Brain microvascular endothelial cell (primary cell): ENCODE measurements at regions not wholly inside any gene's neighbourhood (a gene's known extent, or its start where the extent isn't known, plus 50 kb on each side); places are given as distances from the start of the nearest gene placed in this dataset.
"Not testable (repeated sequence)": the region's sequence is repeated elsewhere in the genome, so short reads cannot be mapped to it uniquely, and the experiment has no call there.

Experiments
- DNase-seq: peaks from one replicate; pipeline ENCODE4 v3.0.0-alpha.2; 2020
- H3K27ac ChIP-seq: fragments of 250-450 bp; sonication (Bioruptor Pico); 2 replicates; pipeline ENCODE4 v1.5.1; 2020; ENCODE audit warnings: mild to moderate bottlenecking, moderate library complexity
- H3K27me3 ChIP-seq: fragments of 250-450 bp; sonication (Bioruptor Pico); replicated peaks from 2 replicates; pipeline ENCODE4 v1.5.1; 2020; ENCODE audit warnings: mild to moderate bottlenecking
- H3K36me3 ChIP-seq: fragments of 250-450 bp; sonication (Bioruptor Pico); replicated peaks from 2 replicates; pipeline ENCODE4 v1.5.1; 2020; ENCODE audit warnings: mild to moderate bottlenecking
- H3K4me3 ChIP-seq: 2 replicates; pipeline ENCODE4 v1.5.1; 2011; ENCODE audit warnings: low read depth, mild to moderate bottlenecking, control low read depth, low read length, moderate library complexity
- CTCF ChIP-seq: IDR thresholded peaks from 2 replicates; pipeline ENCODE4 v1.5.1; 2011; ENCODE audit warnings: low read depth, mild to moderate bottlenecking, moderate library complexity, low read length, control low read depth, inconsistent platforms; ENCODE audit errors: missing control alignments
- in situ Hi-C: cut with HindIII; loops from 2 replicates; pipeline ENCODE4 v1.10.0; 2017; ENCODE audit warnings: low sequenced_read_pairs, low pct_ligation_motif_present

- Histone ChIP-seq H3K27me3 (no peaks in the 10 kb centered on the region), H3K27ac (no peak overlapping the region), H3K36me3 (no peaks in the 10 kb centered on the region), H3K4me3 (no peak overlapping the region)
- TF ChIP-seq CTCF, result peak; percentile 15
- in situ Hi-C loops, result no loop called here
- DNase-seq, result no peak
Observed at GRCh38 chr13:50745542-50746115, 97.9 kb downstream of the DLEU7 start.

GRCh38 chr13:50747737-50748350, 95.6 kb downstream of the DLEU7 start:
- in situ Hi-C loops, result no loop called here
- no peaks in the 10 kb centered on the region for H3K36me3 ChIP-seq
- no peak overlapping the region for H3K4me3 ChIP-seq
- no peak overlapping the region for H3K27ac ChIP-seq
- DNase-seq, result no peak
- no peak for TF ChIP-seq CTCF
- H3K27me3 ChIP-seq, result no peaks in the 10 kb centered on the region

- H3K27ac ChIP-seq, H3K4me3 ChIP-seq, DNase-seq, in situ Hi-C loops, H3K27me3 ChIP-seq, H3K36me3 ChIP-seq: not testable (repeated sequence)
Observed at GRCh38 chr13:50753221-50753620, 90.3 kb downstream of the DLEU7 start.

GRCh38 chr13:50755862-50756685, 87.4 kb downstream of the DLEU7 start:
- H3K4me3 ChIP-seq, in situ Hi-C loops, H3K27me3 ChIP-seq, DNase-seq, H3K27ac ChIP-seq, H3K36me3 ChIP-seq: not testable (repeated sequence)

GRCh38 chr13:50757008-50757407, 86.5 kb downstream of the DLEU7 start:
- no peaks in the 10 kb centered on the region for H3K36me3 ChIP-seq
- in situ Hi-C loops, result no loop called here
- no peaks in the 10 kb centered on the region for H3K27me3 ChIP-seq
- DNase-seq, result no peak
- H3K27ac ChIP-seq, result no peak overlapping the region
- TF ChIP-seq CTCF, result no peak
- no peak overlapping the region for H3K4me3 ChIP-seq

- DNase-seq, result no peak
- Histone ChIP-seq H3K36me3 (no peaks in the 10 kb centered on the region), H3K4me3 (no peak overlapping the region), H3K27ac (no peak overlapping the region), H3K27me3 (no peaks in the 10 kb centered on the region)
- no peak for TF ChIP-seq CTCF
- in situ Hi-C loops, result no loop called here
Observed at GRCh38 chr13:50758796-50759195, 84.7 kb downstream of the DLEU7 start.

GRCh38 chr13:50760751-50761150, 82.7 kb downstream of the DLEU7 start:
- no peak for DNase-seq
- no peak for TF ChIP-seq CTCF

More at GRCh38 chr13:50760751-50761150, 82.7 kb downstream of the DLEU7 start:
- in situ Hi-C loops, result no loop called here
- H3K27ac ChIP-seq, result no peak overlapping the region
- no peaks in the 10 kb centered on the region for H3K27me3 ChIP-seq
- no peaks in the 10 kb centered on the region for H3K36me3 ChIP-seq
- H3K4me3 ChIP-seq, result no peak overlapping the region
